ENCODE measurements at regions not wholly inside any gene's neighbourhood (a gene's known extent, or its start where the extent isn't known, plus 50 kb on each side); places are given as distances from the start of the nearest gene placed in this dataset.

DNA sequence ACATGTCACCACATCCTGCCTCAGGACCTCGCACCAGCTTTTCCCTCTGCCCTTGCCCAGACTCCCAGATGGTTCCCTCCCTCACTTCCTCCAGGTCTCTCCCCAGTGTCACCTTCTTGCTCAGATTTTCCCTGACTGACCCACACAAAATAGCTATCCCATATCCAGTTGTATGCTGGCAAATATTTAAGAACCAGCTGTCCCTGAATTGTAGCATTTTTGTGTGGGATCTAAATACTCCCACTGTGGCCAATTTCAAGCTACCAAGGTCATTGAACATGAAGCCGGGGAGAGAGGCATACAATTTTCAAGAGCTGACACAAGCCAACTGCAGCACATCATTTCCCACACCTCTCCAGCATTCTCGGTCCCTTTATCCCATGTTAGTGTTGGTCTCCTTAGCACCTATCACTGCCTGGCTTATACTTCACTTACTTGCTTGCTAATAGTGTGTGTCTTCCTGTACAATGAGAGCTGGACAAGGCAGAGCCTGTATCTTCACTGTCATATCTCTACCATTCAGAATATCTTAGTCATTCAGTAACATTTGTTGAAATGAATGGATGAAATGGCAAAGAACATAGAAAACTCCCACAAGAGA lies 101.3 kb upstream of the CTNNB1 start:
- Histone ChIP-seq H3K27ac (no peak overlapping the region), H3K36me3 (replicated peaks) (no peaks in the 10 kb centered on the region), H3K4me3 (ENCODE audit: low read depth, low read length) (no peak overlapping the region), H3K27me3 (replicated peaks) (no peaks in the 10 kb centered on the region)
- TF ChIP-seq, protein P1, sequence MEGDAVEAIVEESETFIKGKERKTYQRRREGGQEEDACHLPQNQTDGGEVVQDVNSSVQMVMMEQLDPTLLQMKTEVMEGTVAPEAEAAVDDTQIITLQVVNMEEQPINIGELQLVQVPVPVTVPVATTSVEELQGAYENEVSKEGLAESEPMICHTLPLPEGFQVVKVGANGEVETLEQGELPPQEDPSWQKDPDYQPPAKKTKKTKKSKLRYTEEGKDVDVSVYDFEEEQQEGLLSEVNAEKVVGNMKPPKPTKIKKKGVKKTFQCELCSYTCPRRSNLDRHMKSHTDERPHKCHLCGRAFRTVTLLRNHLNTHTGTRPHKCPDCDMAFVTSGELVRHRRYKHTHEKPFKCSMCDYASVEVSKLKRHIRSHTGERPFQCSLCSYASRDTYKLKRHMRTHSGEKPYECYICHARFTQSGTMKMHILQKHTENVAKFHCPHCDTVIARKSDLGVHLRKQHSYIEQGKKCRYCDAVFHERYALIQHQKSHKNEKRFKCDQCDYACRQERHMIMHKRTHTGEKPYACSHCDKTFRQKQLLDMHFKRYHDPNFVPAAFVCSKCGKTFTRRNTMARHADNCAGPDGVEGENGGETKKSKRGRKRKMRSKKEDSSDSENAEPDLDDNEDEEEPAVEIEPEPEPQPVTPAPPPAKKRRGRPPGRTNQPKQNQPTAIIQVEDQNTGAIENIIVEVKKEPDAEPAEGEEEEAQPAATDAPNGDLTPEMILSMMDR (IDR thresholded peaks at IDR 0.05; ENCODE audit: low read depth, low read length, missing control alignments): no peak
- in situ Hi-C loops (cut with HindIII; ENCODE audit: low pct_ligation_motif_present, low sequenced_read_pairs): no loop called here
- DNase-seq: no peak

DNA sequence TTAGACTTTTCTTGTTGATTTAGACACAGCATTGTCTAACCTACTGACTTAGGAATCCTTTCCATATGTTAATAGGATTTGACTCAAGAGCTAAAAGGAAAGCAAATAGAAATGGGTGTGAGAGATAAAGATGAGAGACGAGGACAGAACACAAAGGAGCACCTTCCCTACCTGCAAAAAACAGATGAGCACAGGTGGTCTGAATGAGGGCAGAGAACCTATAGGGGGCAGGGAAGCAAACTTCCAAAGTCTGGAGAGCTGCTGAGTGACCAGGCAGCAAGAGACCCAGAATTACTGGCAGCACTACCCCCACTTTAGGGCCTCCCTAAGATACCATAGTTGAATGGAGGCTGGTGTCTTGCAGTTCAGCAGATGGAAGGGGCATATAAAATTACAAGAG lies 98.1 kb upstream of the CTNNB1 start:
- Histone ChIP-seq H3K27ac (no peak overlapping the region), H3K4me3 (ENCODE audit: low read depth, low read length) (no peak overlapping the region), H3K27me3 (replicated peaks) (no peaks in the 10 kb centered on the region), H3K36me3 (replicated peaks) (no peaks in the 10 kb centered on the region)
- TF ChIP-seq, protein P1 (IDR thresholded peaks at IDR 0.05; ENCODE audit: low read depth, low read length, missing control alignments): no peak
- no peak for DNase-seq
- in situ Hi-C loops (cut with HindIII; ENCODE audit: low pct_ligation_motif_present, low sequenced_read_pairs): no loop called here

DNA sequence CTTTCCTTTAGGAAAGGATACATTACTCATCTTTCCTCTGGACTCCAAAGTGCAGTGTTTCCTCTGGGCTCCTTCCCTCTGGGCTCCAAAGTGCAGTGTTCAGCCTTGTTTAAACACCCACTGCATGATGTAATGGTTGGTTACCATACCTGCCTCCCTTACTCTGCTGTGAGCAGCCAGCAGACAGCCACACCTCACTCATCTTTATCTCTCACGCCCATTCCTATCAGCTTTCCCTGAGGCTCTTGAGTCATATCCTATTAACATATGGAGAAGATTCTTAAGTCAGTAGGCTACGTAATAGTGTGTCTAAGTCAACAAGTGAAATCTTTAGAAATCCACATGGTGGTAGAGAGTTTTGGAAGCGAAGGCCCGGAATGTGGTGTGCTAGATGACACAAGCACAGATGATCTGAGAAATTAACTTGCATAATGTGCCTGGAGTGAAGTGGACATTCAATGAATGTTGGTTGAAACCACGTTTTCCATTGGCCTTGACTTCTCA lies 97.2 kb upstream of the CTNNB1 start:
- peak; percentile 19 for DNase-seq
- Histone ChIP-seq H3K27ac (no peak overlapping the region), H3K36me3 (replicated peaks) (no peaks in the 10 kb centered on the region), H3K27me3 (replicated peaks) (no peaks in the 10 kb centered on the region), H3K4me3 (ENCODE audit: low read depth, low read length) (no peak overlapping the region)
- TF ChIP-seq, protein P1 (IDR thresholded peaks at IDR 0.05; ENCODE audit: low read depth, low read length, missing control alignments): no peak
- in situ Hi-C loops (cut with HindIII; ENCODE audit: low pct_ligation_motif_present, low sequenced_read_pairs): no loop called here

DNA sequence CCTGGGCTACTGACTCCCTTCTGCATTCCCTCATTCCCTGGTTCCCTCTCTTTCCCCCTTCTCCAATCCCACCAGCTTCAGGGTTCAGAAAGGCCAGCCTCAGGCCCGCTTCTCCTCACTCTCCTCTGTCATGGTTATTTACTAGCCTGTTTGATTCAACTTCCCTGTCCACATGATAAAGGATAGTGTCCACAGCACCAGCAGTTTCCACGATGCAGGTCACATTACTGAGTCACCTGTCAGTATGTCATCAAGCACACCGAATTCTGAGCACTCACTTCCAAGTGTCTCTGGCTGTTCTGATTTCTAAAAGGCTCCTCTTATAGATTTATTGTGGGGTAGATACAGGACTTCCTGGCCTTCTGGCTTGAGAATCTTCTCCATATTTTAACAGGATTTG lies 96.6 kb upstream of the CTNNB1 start:
- no peaks in the 10 kb centered on the region for H3K27me3 ChIP-seq (replicated peaks)
- in situ Hi-C loops (cut with HindIII; ENCODE audit: low pct_ligation_motif_present, low sequenced_read_pairs): no loop called here
- no peak overlapping the region for H3K4me3 ChIP-seq (ENCODE audit: low read depth, low read length)
- no peaks in the 10 kb centered on the region for H3K36me3 ChIP-seq (replicated peaks)
- no peak for DNase-seq
- TF ChIP-seq, protein P1 (IDR thresholded peaks at IDR 0.05; ENCODE audit: low read depth, low read length, missing control alignments): no peak
- H3K27ac ChIP-seq: no peak overlapping the region

DNA sequence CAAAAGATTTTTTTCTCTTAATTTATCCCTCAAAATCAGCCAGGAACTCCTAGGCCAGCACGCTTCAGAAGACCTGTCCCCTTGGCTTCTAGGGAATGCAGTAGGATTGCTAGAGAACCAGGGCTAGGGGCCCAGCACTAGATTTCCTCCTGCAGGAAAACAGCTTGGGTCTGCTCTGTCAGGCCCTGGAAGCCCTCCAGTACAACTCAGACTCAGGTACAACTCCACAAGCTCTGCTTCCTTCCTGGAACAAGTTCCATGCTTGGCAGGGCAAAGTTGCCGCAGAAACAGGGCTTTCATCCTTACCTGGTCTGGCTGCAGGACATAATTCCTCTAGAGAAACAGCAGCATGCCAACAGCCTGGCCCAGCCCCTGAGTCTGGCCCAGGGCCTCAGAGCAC lies 96.1 kb upstream of the CTNNB1 start:
- H3K27ac ChIP-seq: no peak overlapping the region
- H3K4me3 ChIP-seq (ENCODE audit: low read depth, low read length): no peak overlapping the region
- TF ChIP-seq, protein P1 (IDR thresholded peaks at IDR 0.05; ENCODE audit: low read depth, low read length, missing control alignments): no peak
- H3K36me3 ChIP-seq (replicated peaks): no peaks in the 10 kb centered on the region
- in situ Hi-C loops (cut with HindIII; ENCODE audit: low pct_ligation_motif_present, low sequenced_read_pairs): no loop called here
- no peak for DNase-seq
- no peaks in the 10 kb centered on the region for H3K27me3 ChIP-seq (replicated peaks)

DNA sequence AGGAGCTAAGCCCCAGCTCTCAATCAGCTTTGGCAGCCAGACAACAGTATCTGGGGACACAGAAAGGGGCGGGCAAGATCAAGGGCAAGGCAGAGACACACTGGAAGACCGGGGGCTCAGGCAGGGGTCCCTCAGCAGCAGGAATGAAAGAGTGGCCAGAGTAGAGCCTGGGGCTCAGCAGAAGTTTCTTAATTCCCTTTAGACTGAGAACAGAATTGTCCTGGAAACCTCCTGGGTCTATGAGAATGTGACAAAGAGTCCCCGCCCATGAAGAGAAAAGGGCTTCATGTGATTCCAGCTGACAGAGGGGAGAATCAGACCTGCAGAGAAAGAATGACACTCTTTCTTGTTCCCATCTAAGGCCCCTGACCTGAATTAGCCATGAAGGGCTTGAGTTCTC lies 95.2 kb upstream of the CTNNB1 start:
- TF ChIP-seq, protein P1 (IDR thresholded peaks at IDR 0.05; ENCODE audit: low read depth, low read length, missing control alignments): no peak
- Histone ChIP-seq H3K27me3 (replicated peaks) (no peaks in the 10 kb centered on the region), H3K4me3 (ENCODE audit: low read depth, low read length) (no peak overlapping the region), H3K36me3 (replicated peaks) (no peaks in the 10 kb centered on the region), H3K27ac (no peak overlapping the region)
- DNase-seq: no peak
- in situ Hi-C loops (cut with HindIII; ENCODE audit: low pct_ligation_motif_present, low sequenced_read_pairs): no loop called here
